ENCODE measurements at regions not wholly inside any gene's neighbourhood (a gene's known extent, or its start where the extent isn't known, plus 50 kb on each side); places are given as distances from the start of the nearest gene placed in this dataset.

- ATAC-seq = no peak
Measured at GRCh38 chr4:148530114-148530513, 87.9 kb upstream of the NR3C2 start.

GRCh38 chr4:148527571-148527970 lies 85.4 kb upstream of the NR3C2 start:
- ATAC-seq = no peak

- no peak for ATAC-seq
Measured at GRCh38 chr4:148522995-148523394, 80.8 kb upstream of the NR3C2 start.

GRCh38 chr4:148515248-148515647 lies 73.0 kb upstream of the NR3C2 start:
- ATAC-seq = peak; percentile 37

GRCh38 chr4:148514581-148514980 lies 72.4 kb upstream of the NR3C2 start:
- no peak for ATAC-seq

GRCh38 chr4:148514041-148514440 lies 71.8 kb upstream of the NR3C2 start:
- ATAC-seq = no peak

- no peak for ATAC-seq
Measured at GRCh38 chr4:148510211-148510610, 68.0 kb upstream of the NR3C2 start.

GRCh38 chr4:148503681-148504080 lies 61.5 kb upstream of the NR3C2 start:
- no peak for ATAC-seq

GRCh38 chr4:148497258-148497657 lies 55.0 kb upstream of the NR3C2 start:
- no peak for ATAC-seq

- ATAC-seq = no peak
Measured at GRCh38 chr4:148495463-148495862, 53.2 kb upstream of the NR3C2 start.

Measured in esophagus mucosa (tissue), 1 donor.